Kidney (tissue), 13 donors: ENCODE measurements at regions not wholly inside any gene's neighbourhood (a gene's known extent, or its start where the extent isn't known, plus 50 kb on each side); places are given as distances from the start of the nearest gene placed in this dataset.
A peak's percentile ranks its signal among the peaks of the same experiment; 100 is the strongest.

Experiments
- DNase-seq, 5 donors: peaks; one replicate each; pipeline ENCODE4 v3.0.0-alpha.2; 2013 to 2020
- FAIRE-seq: peaks from 2 replicates; lab custom pipeline; 2012; peaks lifted over from hg19 to GRCh38; lab: Jason Lieb, UNC
- H3K27ac ChIP-seq, 2 donors: one replicate each; pipeline ENCODE4 v1.7.0; 2013; ENCODE audit warnings: low read depth in 2 of 2, low read length in 2 of 2, inconsistent platforms in 1 of 2
- H3K27me3 ChIP-seq: one replicate; pipeline ENCODE4 v1.7.1; 2013; ENCODE audit warnings: low read length, inconsistent platforms; ENCODE audit not compliant: control insufficient read depth, insufficient read depth
- H3K36me3 ChIP-seq, 3 donors: one replicate each; pipeline versions ENCODE4 v1.7.0 to v1.7.1; 2013; ENCODE audit warnings: low read length in 3 of 3, control low read depth in 1 of 3, inconsistent platforms in 1 of 3; ENCODE audit not compliant: insufficient read depth in 3 of 3, control insufficient read depth in 2 of 3
- H3K4me1 ChIP-seq, 3 donors: one replicate each; pipeline versions ENCODE4 v1.7.0 to v1.7.1; 2013; ENCODE audit warnings: low read length in 3 of 3, inconsistent platforms in 1 of 3, low read depth in 1 of 3; ENCODE audit not compliant: control insufficient read depth in 2 of 3, insufficient read depth in 2 of 3
- H3K4me3 ChIP-seq, 3 donors: one replicate each; pipeline versions ENCODE4 v1.7.0 to v1.8.1; 2013; ENCODE audit warnings: low read length in 3 of 3, control low read depth in 1 of 3, inconsistent platforms in 1 of 3
- H3K9ac ChIP-seq, 3 donors: one replicate each; pipeline versions ENCODE4 v1.7.0 to v1.7.1; 2013; ENCODE audit warnings: low read length in 3 of 3, control low read depth in 1 of 3, inconsistent platforms in 1 of 3
- H3K9me3 ChIP-seq, 3 donors: one replicate each; pipeline versions ENCODE4 v1.7.0 to v1.7.1; 2013; ENCODE audit warnings: low read length in 3 of 3, control low read depth in 1 of 3, inconsistent platforms in 1 of 3; ENCODE audit not compliant: control insufficient read depth in 2 of 3, insufficient read depth in 1 of 3
- CTCF ChIP-seq: IDR thresholded peaks from 3 replicates; pipeline ENCODE4 v1.5.1; 2012; ENCODE audit warnings: mild to moderate bottlenecking, moderate library complexity, borderline replicate concordance; ENCODE audit not compliant: insufficient read depth; ENCODE audit errors: extremely low read depth
- intact Hi-C: fragments of 100-400 bp; cut with DNase I; formaldehyde crosslinking; loops from one replicate; pipeline ENCODE4 v1.11.1; 2022
- donor health status: control.
- donor health status: control.
- donor health status: control.
- donor health status: control.
- donor health status: control.
- donor health status: DM: yes; HTN: yes; CAD: no.
- donor health status: Normal renal cell carcinoma (clear cell type).

GRCh38 chr15:58235961-58236360, 97.8 kb downstream of the AQP9 start:
- intact Hi-C loops, result no loop called here
- Histone ChIP-seq H3K4me3 (no peak overlapping the region), H3K27me3 (no peaks in the 10 kb centered on the region), H3K36me3 (no peaks in the 10 kb centered on the region), H3K27ac (no peak overlapping the region), H3K4me1 (no peaks in the 10 kb centered on the region), H3K9me3 (no peaks in the 10 kb centered on the region), H3K9ac (no peak overlapping the region)
- FAIRE-seq (no peak), DNase-seq (no peak)
- no peak for TF ChIP-seq CTCF

GRCh38 chr15:58240191-58240932, 102.2 kb downstream of the AQP9 start:
- no peak overlapping the region for H3K9ac ChIP-seq
- H3K27me3 ChIP-seq, result no peaks in the 10 kb centered on the region
- DNase-seq (peak in 2 of 5 donors; percentile 49 to 63), FAIRE-seq (no peak)
- H3K4me3 ChIP-seq, result no peak overlapping the region
- no peaks in the 10 kb centered on the region for H3K36me3 ChIP-seq
- no peak overlapping the region for H3K27ac ChIP-seq
- no peak for TF ChIP-seq CTCF
- intact Hi-C loops, result no loop called here
- H3K4me1 ChIP-seq, result no peaks in the 10 kb centered on the region
- no peaks in the 10 kb centered on the region for H3K9me3 ChIP-seq

GRCh38 chr15:58241872-58242271, 103.7 kb downstream of the AQP9 start:
- DNase-seq (no peak), FAIRE-seq (no peak)
- Histone ChIP-seq H3K4me1 (no peaks in the 10 kb centered on the region), H3K36me3 (no peaks in the 10 kb centered on the region), H3K27me3 (no peaks in the 10 kb centered on the region), H3K9me3 (no peaks in the 10 kb centered on the region), H3K9ac (no peak overlapping the region), H3K4me3 (no peak overlapping the region), H3K27ac (no peak overlapping the region)
- TF ChIP-seq CTCF, result no peak
- intact Hi-C loops, result no loop called here
